ENCODE measurements at regions not wholly inside any gene's neighbourhood (a gene's known extent, or its start where the extent isn't known, plus 50 kb on each side); places are given as distances from the start of the nearest gene placed in this dataset.

DNA sequence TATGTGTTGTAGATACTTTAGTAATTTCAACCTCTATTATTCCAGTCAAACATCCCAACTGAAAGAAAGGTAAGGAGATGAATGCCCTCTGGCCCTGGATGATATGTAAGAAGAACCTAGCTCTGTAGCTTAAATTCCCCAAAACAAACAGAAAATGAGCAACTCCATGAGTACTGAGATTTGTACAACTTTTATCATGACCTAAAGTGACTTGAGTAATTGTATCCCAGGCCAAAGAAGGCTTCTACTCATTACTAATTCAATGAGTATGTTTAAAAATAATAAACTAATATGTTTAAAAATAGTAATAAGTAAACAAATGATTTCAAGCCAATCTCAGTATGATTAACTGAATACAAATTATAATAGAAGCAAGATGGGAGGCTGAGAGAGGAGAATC lies 414.0 kb upstream of the ACTBL2 start:
- Mint-ChIP-seq H3K36me3 (ENCODE audit: insufficient read depth) (no peaks in the 10 kb centered on the region), H3K27ac (no peak overlapping the region), H3K27me3 (no peaks in the 10 kb centered on the region), H3K9me3 (ENCODE audit: low read depth) (no peaks in the 10 kb centered on the region), H3K4me3 (ENCODE audit: low read depth) (no peak overlapping the region), H3K4me1 (ENCODE audit: low read depth) (no peaks in the 10 kb centered on the region)
- DNase-seq (ENCODE audit: low spot score, unreplicated experiment) = no peak
- TF ChIP-seq, protein P1, sequence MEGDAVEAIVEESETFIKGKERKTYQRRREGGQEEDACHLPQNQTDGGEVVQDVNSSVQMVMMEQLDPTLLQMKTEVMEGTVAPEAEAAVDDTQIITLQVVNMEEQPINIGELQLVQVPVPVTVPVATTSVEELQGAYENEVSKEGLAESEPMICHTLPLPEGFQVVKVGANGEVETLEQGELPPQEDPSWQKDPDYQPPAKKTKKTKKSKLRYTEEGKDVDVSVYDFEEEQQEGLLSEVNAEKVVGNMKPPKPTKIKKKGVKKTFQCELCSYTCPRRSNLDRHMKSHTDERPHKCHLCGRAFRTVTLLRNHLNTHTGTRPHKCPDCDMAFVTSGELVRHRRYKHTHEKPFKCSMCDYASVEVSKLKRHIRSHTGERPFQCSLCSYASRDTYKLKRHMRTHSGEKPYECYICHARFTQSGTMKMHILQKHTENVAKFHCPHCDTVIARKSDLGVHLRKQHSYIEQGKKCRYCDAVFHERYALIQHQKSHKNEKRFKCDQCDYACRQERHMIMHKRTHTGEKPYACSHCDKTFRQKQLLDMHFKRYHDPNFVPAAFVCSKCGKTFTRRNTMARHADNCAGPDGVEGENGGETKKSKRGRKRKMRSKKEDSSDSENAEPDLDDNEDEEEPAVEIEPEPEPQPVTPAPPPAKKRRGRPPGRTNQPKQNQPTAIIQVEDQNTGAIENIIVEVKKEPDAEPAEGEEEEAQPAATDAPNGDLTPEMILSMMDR (IDR thresholded peaks at IDR 0.05; ENCODE audit: unreplicated experiment) = no peak

DNA sequence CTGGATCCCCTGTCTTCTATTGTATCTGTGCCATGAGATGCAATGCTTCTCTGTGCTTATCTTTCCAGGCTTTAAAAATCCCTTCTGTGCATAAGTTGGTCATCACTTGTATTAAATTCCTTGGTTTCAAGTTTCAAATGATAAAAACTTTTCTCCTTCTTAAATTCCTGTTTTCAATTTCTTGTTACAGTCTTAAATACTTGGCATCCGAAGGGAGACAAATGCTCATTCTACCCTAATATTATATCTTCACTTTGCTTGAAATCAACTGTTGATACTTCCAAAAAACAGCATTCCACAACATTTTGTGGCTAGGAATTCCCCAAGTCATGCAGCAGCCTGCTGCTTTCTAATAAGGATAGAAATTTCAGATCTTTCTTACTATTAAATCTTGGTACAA lies 413.2 kb upstream of the ACTBL2 start:
- no peaks in the 10 kb centered on the region for H3K4me1 Mint-ChIP-seq (ENCODE audit: low read depth)
- no peak for DNase-seq (ENCODE audit: low spot score, unreplicated experiment)
- H3K27me3 Mint-ChIP-seq = no peaks in the 10 kb centered on the region
- H3K4me3 Mint-ChIP-seq (ENCODE audit: low read depth) = no peak overlapping the region
- no peak overlapping the region for H3K27ac Mint-ChIP-seq
- no peaks in the 10 kb centered on the region for H3K9me3 Mint-ChIP-seq (ENCODE audit: low read depth)
- H3K36me3 Mint-ChIP-seq (ENCODE audit: insufficient read depth) = no peaks in the 10 kb centered on the region
- TF ChIP-seq, protein P1 (IDR thresholded peaks at IDR 0.05; ENCODE audit: unreplicated experiment) = no peak

DNA sequence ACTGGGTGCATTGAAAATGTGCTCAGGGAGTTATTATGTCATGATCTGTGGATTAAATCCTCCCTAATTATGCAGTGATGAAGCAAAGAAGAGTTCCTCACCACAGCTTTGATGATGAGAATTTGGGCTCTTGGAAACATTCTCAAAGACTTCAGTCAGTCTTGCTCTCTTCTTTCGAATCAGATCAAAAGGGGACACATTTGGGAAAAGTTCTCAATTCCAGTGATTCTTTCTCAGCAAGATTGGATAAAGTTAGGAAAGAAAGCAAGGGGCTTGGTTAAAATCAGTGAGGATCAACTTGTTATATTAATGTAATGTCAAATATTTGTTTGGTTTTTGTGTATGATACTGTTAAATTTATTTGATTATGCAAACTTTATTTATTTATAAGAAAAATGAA lies 411.3 kb upstream of the ACTBL2 start:
- Mint-ChIP-seq H3K27ac (no peak overlapping the region), H3K9me3 (ENCODE audit: low read depth) (no peaks in the 10 kb centered on the region), H3K36me3 (ENCODE audit: insufficient read depth) (no peaks in the 10 kb centered on the region), H3K4me1 (ENCODE audit: low read depth) (no peaks in the 10 kb centered on the region), H3K27me3 (no peaks in the 10 kb centered on the region), H3K4me3 (ENCODE audit: low read depth) (no peak overlapping the region)
- TF ChIP-seq, protein P1 (IDR thresholded peaks at IDR 0.05; ENCODE audit: unreplicated experiment) = no peak
- DNase-seq (ENCODE audit: low spot score, unreplicated experiment) = no peak

DNA sequence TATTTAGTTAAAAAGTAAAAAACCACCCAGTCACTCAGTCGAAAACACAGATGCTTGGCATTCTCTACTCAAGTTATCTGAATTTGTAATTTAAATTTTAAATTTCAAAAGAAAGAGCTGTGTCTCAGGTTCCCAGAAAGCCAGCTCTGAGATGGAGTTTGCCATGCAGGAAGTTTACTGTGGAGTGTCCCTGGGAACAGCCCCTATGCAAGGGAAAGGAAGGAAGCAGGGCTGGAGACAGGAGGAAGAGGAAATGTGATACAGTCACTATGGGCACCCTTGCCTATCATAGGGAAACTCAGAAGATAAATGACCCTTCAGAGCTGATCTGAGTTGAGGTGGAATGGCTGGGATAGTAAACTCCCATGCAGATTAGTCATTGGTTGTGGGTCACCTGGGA lies 408.8 kb upstream of the ACTBL2 start:
- H3K4me3 Mint-ChIP-seq (ENCODE audit: low read depth) = no peak overlapping the region
- H3K4me1 Mint-ChIP-seq (ENCODE audit: low read depth) = peaks cover 2% of the 10 kb centered on the region
- no peaks in the 10 kb centered on the region for H3K9me3 Mint-ChIP-seq (ENCODE audit: low read depth)
- TF ChIP-seq, protein P1 (IDR thresholded peaks at IDR 0.05; ENCODE audit: unreplicated experiment) = no peak
- no peaks in the 10 kb centered on the region for H3K27me3 Mint-ChIP-seq
- DNase-seq (ENCODE audit: low spot score, unreplicated experiment) = no peak
- H3K27ac Mint-ChIP-seq = no peak overlapping the region
- H3K36me3 Mint-ChIP-seq (ENCODE audit: insufficient read depth) = no peaks in the 10 kb centered on the region

DNA sequence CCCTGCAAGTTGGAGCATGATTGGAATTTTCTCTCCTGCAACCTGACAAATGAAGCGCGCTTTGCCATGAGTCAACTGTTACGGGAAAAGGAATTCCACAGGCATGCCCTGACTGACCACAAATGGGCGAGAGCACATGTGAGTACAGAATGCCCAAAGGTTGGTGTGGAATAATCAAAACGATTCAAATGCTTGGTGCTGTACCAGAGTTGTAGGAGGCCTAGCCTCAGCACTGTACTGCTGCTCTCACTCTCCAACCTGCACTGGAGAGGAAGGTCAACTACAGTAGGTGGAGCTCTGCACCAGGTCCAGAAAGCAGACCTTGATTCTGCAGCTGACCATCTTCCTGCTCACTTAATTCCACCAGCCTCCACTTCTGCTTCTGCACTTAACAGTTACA lies 406.9 kb upstream of the ACTBL2 start:
- Mint-ChIP-seq H3K27me3 (peaks cover 4% of the 10 kb centered on the region), H3K36me3 (ENCODE audit: insufficient read depth) (no peaks in the 10 kb centered on the region), H3K27ac (no peak overlapping the region), H3K9me3 (ENCODE audit: low read depth) (no peaks in the 10 kb centered on the region), H3K4me1 (ENCODE audit: low read depth) (peaks cover 2% of the 10 kb centered on the region), H3K4me3 (ENCODE audit: low read depth) (no peak overlapping the region)
- TF ChIP-seq, protein P1 (IDR thresholded peaks at IDR 0.05; ENCODE audit: unreplicated experiment) = no peak
- no peak for DNase-seq (ENCODE audit: low spot score, unreplicated experiment)
